ENCODE measurements at regions not wholly inside any gene's neighbourhood (a gene's known extent, or its start where the extent isn't known, plus 50 kb on each side); places are given as distances from the start of the nearest gene placed in this dataset.
"Not testable (repeated sequence)": the region's sequence is repeated elsewhere in the genome, so short reads cannot be mapped to it uniquely, and the experiment has no call there.

DNA sequence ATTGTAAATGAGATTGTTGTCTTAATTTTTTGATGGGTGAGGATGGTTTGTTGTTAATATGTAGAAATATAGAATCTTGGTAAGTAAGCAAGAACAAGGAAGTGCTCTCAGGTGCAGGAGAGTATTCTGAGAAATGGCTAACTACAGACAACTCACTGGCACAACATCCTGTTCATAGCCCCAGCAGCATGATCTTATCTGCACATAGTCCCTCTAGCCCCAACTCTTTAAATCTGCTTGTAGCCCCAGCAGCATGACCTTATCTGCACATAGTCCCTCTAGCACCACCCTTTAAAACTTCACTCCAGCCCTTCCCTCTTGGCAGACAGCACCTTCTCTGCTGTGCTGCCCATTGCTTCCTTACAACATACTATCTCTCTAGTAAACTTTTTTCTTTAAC, 1957.1 kb upstream of the ADGRL3 start:
- DNase-seq, result no peak

DNA sequence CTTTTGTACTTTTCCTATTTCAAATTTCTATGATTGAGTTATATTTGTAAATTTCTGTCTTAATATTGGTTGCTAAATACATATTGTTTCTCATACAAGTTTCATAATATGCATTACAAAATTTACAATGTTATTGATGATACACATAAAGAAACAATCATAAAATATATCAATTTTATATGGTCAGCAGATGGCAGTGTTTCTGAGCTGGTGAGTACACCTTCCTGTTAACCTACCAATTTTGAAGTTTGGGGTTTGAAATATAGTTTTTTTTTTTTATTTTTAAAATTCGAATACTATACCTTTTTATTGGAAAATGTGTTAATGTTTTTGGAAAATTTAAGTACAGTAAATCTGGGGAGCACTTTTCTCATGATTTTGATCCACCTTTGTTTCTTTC, 1953.1 kb upstream of the ADGRL3 start:
- DNase-seq, result no peak

DNA sequence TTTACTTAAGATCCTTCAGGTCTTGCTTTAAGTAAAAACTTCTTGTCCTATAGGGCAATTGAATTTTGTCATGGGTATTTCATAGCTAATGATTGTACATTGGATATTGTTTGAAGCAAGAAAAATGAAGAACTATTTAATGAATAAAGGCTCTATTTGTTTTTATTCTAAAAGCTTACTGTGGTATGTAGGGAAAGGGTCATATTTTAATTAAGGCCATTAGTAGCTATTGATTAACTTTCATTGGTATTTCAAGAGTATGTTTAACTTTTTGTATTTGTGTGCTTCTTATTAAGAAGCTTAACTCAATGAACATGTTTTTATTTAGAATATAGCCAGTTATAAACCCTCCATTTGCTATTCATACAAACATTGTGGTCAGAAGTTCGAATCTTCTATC, 1951.8 kb upstream of the ADGRL3 start:
- DNase-seq, result no peak

DNA sequence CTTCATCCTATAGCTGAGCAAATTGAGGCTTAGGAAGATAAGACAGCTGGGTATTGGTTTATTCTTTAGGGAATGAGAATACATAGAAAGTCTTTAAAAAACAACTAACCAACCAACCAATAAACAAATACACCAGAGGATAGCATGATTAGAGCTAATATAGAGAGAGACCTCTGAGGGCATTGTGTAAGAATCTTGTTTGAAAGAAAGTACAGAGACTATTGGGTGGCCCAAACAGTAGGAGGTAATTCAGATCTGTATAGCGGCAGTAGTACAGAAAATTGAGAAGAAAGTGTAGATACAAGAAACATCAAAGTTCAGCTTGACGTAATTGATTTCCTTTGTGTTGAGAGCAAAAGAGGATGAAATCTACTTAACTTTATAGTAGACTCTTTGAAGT, 1951.0 kb upstream of the ADGRL3 start:
- no peak for DNase-seq

DNA sequence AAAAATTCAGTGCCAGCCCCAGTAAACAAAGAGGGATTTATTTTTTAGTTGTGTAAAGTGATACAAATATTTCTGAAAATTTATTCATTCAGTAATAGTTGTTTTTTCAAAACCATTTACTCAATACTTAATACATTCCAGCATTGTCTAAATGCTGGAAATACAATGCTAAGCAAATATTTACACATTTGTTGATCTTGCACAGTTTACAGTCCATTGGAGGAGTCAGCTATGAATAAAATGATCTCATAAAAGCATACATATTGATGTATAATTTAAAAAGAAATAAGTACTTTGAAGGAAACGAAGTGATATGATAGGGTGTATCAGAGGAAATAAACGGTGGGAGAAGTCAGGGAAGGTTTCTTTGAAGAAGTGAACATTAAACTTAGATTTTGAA, 1942.1 kb upstream of the ADGRL3 start:
- no peak for DNase-seq

DNA sequence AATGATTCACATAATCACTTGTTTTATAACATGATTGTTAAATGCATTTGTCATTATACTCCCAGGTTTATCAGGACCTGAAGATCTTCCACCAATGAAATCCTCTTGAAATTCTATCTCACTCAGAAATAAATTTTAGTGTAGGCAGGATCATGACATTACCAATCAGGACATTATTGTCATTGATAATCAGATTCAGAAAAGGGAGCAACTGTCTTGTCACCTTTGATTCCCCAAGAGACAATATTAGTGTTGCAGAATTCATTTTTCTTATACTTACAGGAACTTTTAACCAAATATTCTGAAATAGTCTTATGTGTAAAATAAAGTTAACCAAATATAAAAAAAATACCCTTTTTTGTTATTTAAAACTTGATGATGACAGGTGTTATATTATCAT, 1892.5 kb upstream of the ADGRL3 start:
- DNase-seq, result no peak

DNA sequence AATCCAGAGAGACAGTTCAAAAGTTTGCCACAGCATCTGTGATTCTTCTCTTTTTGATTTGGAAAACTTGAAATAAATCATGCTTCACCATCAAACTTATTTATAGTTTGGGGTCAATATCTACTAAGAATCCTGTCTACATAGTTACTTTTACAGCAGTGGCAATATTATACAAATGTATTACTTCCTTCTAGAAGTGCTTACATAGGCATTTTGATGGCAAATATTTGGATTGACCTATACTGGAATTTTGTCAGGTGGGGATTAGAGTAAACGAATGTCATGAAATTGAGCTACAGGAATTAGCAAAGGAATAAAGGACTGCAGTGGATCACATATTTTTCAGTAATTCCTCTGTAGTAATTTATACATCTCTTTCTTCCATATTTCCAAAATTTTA, 1885.5 kb upstream of the ADGRL3 start:
- DNase-seq, result no peak

DNA sequence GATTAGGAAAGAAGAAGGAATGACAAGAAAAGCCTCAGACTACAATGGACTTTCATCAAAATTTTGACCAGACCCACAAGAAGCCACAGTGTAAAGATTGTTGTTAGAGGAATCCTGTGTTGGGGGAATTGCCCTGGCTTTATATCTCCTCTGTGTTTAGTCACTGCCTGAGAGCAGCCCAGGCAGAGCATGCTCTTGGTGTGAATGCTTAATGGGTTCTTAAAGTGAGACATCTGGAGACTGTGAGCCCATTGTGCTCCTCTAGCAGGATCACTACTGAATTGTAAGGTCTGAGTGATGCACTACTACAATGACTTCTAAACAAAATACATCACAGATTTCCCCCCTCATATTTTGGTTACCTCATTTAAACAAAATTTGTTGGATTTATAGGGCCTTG, 1860.5 kb upstream of the ADGRL3 start:
- DNase-seq, result no peak

DNA sequence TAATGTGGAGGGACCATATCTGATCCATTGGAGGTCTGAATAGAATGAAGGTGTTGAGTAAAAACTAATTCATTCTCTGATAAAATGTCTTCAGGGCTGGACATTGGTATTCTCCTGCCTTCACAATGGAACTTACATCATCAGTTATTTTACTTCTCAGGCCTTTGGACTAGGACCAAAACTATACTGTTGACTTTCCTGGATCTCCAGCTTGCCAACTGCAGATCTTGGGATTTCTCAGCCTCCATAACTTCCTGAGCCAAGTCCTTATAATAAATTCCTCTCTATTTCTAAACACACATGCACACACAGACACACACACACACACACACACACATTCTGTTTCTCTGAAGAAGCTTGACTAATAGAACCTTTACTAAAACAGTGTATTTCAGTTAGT, 1858.6 kb upstream of the ADGRL3 start:
- DNase-seq, result no peak

DNA sequence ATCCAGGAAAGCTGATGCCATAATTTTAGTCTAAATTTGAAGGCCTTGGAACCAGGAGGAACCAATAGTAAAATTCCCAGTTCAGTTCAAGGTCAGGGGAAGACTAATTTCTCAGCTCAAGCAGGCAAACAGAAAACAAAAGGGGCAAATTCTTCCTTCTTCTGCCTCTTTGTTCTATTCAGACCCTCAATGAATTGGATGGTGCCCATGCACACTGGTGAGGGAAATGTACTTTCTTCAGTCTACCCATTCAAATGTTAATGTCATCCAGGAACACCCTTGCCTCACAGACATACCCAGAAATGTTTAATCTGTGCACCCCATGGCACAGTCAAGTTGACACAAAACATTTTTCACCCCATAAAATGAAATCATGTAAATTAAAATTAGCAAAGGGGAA, 1851.2 kb upstream of the ADGRL3 start:
- no peak for DNase-seq

DNA sequence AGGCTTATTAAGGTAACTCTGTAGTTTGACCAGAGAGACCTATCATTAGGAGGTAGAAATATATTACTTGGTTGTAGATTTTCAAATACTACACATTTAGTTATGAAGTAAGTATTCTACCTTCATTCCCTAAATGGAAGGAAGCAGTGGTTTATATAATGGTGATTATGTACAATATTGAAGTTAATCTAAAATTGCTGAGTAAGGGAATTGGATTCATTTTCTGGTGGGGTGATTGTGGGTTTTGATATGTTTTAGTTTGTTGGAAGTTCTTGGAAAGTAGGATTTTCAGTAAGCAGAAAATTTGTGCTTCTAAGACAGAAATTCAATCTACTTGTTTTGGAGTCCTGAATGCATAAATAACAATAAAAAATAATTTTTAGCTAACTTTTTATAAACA, 1830.9 kb upstream of the ADGRL3 start:
- no peak for DNase-seq

DNA sequence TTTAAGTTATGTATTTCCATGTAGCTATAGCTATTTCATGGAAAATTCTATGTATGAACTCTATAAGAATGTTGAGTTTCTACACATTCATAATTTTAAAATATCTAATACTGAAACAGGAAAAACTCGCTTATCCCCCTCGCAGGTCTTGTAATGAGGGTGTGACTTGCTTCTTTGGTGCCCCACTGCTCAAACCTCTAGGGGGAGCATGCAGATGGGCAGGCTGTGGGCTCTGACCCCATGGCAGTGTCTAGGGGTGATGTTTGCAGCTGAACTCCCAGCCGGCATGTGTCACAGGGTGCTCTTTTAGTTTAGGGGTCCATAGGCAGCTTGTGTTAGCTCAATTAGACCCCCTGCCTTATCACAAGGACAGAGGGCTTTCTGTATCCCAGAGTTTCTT, 1825.7 kb upstream of the ADGRL3 start:
- DNase-seq, result no peak

DNA sequence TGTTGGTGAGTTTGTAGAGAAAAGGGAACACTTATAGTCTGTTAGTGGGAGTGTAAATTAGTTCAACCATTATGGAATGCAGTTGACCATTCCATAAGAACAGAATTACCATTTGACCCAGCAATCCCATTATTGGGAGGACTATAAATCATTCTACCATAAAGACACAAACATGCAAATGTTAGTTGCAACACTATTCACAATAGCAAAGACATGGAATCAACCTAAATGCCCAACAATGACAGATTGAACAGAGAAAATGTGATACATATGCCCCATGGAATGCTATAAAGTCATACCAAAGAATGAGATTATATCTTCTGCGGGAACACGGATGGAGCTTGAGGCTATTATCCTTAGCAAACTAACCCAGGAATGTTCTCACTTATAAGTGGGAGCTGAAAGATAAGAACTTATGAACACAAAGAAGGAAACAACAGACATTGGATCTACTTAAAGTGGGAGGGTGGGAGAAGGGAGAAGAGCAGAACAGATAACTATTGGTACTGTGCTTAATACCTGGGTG, 1819.2 kb upstream of the ADGRL3 start:
- DNase-seq, result no peak

DNA sequence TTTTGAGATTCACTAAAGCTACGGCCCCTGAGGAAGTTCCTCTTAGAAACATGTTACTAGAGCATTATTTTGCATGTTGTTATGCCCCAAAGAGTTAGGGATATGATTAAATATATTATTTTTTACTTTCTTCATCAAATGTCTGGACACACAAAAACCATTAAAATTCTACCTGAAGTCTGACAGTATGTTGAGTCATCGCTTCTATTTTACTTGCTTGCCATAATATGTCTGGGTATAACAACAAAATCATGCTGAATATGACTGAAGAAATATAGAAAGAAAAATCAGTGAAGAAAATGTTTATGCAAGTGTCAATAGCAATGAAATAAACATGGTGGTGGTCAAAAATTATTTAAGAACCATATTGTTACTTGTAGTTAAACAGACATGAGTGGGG, 1818.5 kb upstream of the ADGRL3 start:
- no peak for DNase-seq

DNA sequence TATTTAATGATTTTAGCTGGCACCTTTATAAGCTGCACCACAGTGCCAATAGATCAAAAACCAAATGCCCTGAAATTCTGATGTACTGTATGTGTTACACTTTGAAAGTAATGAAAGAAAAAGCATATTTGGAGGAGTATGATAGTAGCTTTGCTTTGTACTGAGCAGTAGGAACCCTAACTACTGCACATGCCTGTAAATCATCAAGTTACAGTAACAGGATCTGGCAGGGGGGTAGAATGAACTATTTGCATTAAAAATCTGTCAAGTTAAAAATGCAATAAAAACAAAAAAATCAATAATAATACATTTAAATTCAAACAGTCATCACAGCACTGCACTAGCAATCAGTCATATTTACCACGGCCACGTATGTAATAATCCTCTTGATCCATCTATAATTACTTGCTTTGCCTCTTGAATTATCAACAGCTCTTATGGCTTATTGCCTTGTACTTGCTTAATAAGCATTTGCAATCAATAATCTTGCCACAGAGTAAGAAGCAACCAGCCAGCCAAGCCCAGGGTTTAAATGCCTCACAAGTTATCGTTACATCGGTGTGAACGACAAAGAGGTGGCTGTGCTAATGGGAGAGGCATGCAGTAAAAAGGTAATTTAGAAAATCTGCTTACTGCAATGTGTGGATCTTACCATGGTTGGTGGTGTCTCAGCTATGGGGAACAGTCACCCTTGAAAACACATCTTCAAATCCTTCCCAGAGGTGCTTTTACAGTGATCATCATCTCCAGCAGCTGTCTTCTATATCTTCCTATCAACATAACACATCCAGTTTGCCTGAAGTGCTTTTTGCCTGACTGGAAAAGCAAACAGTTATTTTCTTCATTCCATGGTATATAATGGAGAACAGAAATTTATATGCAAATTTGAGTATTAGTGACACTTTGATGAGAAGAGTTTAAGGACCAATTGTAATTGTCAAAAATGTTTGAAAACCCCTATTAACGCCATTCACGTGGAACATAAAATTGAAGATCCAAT, 1812.1 kb upstream of the ADGRL3 start:
- DNase-seq, result no peak

DNA sequence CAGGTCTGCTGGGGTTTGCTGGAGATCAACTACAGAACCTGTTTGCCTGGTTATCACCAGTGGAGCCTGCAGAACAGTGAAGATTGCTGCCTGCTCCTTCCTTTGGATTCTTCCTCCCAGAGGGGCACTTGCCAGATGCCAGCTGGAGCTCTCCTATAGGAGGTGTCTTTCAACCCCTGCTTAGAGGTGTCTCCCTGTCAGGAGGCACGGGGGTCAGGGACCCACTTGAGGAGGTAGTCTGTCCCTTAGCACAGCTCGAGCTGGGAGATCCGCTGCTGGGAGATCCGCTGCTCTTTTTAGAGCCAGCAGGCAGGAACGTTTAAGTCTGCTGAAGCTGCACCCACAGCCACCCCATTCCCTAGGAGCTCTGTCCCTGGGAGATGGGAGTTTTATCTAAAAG, 1806.3 kb upstream of the ADGRL3 start:
- DNase-seq, result no peak

DNA sequence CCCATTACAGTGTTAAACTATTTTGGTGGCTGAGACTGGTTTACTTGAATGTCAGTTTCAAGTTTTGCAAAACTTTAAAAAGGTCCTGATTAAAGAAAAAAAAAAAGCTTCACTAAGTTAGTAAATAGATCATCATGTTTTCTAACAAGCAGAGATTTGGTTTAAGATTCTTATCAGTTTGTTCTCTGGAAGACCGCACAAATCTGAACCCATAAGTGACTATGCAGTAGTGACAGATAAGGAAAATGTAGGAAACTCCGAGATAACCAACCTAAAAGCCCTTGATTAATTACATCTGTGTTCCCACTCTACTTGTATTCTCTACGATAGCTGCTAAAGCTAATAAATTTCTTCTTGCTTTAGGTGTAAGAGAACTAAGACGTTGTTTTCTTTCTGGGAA, 1799.8 kb upstream of the ADGRL3 start:
- no peak for DNase-seq

DNA sequence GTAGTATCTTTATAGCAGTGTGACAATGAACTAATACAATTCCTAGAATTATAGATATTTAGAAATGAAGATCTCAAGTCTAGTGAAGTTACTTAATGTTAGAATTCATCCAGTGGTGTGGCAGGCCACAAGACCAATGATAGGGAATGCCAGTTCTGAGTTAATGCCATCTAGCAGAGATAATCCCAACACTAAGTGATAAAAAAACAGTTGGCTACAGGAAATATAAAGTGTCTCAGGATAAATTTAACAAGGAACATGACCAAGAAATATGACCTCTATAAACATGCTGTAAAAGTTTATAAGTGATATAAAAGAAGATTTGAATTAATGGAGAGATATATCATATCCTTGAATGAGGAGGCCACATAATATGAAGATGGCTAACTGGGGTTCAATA, 1790.5 kb upstream of the ADGRL3 start:
- DNase-seq, result no peak

DNA sequence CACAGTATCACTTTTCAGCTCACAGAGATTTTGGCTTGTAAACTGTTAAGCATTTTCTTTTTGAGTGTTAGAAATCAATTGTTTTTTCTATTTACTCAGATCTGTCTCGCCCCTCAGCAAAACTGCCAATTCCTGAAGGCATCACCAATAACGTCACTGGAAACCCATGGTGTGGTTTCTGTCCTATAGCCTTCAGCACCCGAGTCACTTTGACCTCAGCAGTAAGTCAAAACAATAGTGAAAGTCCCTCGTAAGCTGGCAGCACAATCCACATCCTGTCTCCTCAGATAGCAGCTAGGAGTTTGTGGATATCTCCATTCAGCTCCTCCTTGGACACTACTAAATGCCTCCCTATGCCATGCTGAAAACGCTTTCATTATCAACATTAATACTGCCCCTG, 1787.4 kb upstream of the ADGRL3 start:
- DNase-seq, result no peak

DNA sequence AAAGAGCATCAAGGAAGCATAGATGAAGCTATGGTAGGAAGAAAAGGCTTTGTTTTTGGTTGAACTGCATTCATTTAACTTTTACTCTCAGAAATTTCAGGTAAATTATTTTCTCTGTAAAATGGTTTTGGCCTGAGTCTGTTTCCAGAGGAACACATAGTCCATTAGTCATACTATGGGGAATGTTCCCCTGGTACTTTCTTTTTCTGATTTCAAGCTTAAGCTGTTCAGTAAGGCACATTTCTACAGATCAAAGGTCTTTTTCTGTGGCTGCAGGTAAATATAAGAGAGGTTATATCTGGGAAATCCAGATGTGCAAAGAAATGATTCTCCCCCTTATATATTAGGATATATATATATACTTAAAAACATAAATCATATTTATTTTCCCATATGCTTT, 1744.4 kb upstream of the ADGRL3 start:
- DNase-seq, result no peak

DNA sequence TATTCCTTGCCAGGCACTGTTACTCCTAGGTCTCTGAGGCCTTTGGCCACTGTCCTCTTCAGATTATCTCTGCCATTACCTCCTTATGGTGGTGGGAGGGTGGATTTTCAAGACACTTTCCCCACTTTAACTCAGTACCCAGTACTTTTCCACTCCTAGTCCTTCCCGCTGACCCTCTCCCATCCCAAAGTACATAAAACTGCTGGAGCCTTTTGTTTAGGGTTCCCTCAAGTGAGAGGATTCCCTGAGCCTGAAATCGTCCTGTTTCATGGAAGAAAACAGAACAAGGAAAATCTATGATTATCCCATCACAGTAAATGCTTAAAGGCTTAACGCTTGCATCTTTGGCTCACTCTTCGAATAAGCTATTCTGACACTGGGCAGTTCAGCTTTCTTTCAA, 1742.5 kb upstream of the ADGRL3 start:
- no peak for DNase-seq

DNA sequence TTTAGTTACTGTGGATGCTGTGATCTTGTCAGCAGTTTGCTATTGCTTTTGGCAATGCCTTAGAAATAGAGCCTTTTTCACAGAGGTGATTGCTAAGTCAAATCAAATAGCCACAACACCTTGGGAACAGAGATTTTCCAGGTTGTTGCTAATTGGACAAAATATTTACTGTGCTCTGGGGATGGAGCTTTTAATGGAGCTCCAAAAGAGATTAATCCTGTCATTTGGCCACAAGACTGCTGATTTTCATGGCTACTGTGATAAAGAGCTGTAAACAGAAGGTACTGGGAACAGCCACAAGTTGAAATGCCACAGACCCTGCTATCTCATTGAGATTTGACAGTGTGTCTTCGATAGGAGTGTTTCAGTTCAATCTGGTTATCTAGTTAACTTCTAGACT, 1715.2 kb upstream of the ADGRL3 start:
- no peak for DNase-seq

DNA sequence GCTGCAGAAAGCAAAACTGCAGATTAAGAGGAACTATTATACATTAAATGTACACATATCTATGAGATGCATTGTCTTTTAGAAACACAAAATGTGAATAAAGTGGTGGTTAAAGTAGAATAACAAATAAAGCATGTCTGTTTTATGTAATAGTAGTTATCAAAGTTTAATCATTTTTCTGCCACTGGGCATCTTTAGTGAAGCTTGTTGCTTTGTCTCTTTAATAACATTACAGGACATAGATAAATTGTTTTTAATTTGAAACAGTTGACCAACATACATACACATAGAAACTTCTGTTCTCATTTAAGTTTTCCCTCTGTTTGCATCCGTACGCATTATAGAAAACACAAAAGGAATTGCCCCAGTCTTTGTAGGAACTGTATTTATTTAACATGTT, 1700.0 kb upstream of the ADGRL3 start:
- DNase-seq, result no peak

DNA sequence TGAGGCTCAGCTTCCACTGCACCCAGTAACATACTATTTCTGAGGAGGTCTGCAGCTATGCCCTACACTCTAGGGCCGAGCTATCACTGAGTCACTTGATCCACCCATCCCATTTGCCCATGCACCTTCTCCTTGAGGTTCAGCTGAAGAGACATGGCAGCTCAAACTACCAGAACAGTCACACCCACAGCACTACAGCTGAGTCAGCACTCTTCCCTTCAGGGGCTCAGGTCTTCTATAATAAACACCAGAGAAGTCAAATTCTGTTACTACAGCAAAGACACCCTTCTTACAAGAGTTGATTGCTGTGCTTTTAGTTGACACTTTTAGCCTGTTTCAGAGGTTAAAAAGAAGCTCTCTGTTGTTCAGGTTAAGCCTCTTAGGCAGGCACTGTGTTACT, 1696.4 kb upstream of the ADGRL3 start:
- no peak for DNase-seq

DNA sequence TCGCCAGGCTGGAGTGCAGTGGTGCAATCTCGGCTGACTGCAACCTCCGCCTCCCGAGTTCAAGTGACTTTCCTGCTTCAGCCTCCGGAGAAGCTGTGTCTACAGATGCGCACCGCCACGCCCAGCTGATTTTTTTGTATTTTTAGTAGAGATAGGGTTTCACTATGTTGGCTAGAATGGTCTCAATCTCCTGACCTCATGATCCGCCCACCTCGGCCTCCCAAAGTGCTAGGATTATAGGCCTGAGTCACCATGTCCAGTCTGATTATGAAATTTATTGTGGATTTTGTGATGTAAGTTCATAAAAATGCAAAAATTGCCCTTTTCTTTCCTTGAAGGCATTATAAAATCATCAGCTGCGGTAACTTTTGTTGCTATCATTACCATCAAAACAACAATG, 1688.3 kb upstream of the ADGRL3 start:
- DNase-seq, result not testable (repeated sequence)
